Mesothelial cell of epicardium (in vitro differentiated cells): ENCODE measurements at regions not wholly inside any gene's neighbourhood (a gene's known extent, or its start where the extent isn't known, plus 50 kb on each side); places are given as distances from the start of the nearest gene placed in this dataset.
"Not testable (repeated sequence)": the region's sequence is repeated elsewhere in the genome, so short reads cannot be mapped to it uniquely, and the experiment has no call there.

ENCODE experiments used
- DNase-seq, 2 experiments: peaks; one replicate each; pipeline ENCODE4 v3.0.0; 2021; ENCODE audit warnings: low spot score in 2 of 2; ENCODE audit not compliant: unreplicated experiment in 2 of 2
- H3K27ac Mint-ChIP-seq: 2 replicates; pipeline ENCODE4 v1.8.0; 2021; ENCODE audit warnings: mixed read lengths
- H3K27me3 Mint-ChIP-seq: 2 replicates; pipeline ENCODE4 v1.8.0; 2021; ENCODE audit warnings: low read depth, mixed read lengths
- H3K36me3 Mint-ChIP-seq: 2 replicates; pipeline ENCODE4 v1.8.0; 2021; ENCODE audit warnings: mixed read lengths
- H3K4me1 Mint-ChIP-seq: 2 replicates; pipeline ENCODE4 v1.8.0; 2021; ENCODE audit warnings: mixed read lengths
- H3K4me3 Mint-ChIP-seq: 2 replicates; pipeline ENCODE4 v1.8.0; 2021; ENCODE audit warnings: mild to moderate bottlenecking, moderate library complexity, mixed read lengths
- H3K9me3 Mint-ChIP-seq: 2 replicates; pipeline ENCODE4 v1.8.0; 2021; ENCODE audit warnings: mixed read lengths
- CTCF ChIP-seq: fragments of 200-600 bp; sonication (generic); IDR thresholded peaks from one replicate; pipeline ENCODE4 v1.5.0; 2021; ENCODE audit warnings: antibody characterized with exemption; ENCODE audit not compliant: unreplicated experiment

GRCh38 chr7:116403265-116403664 is 96.3 kb upstream of the CAV2 start:
- Mint-ChIP-seq H3K9me3 (peaks cover 6% of the 10 kb centered on the region), H3K36me3 (no peaks in the 10 kb centered on the region), H3K27ac (no peak overlapping the region), H3K4me1 (peaks cover 17% of the 10 kb centered on the region), H3K27me3 (no peaks in the 10 kb centered on the region), H3K4me3 (no peak overlapping the region)
- no peak for DNase-seq
- TF ChIP-seq CTCF = no peak

- Mint-ChIP-seq H3K36me3 (no peaks in the 10 kb centered on the region), H3K4me1 (peaks cover 17% of the 10 kb centered on the region), H3K27ac (no peak overlapping the region), H3K27me3 (no peaks in the 10 kb centered on the region), H3K9me3 (no peaks in the 10 kb centered on the region), H3K4me3 (no peak overlapping the region)
- TF ChIP-seq CTCF = no peak
- DNase-seq = no peak
These were observed 95.1 kb upstream of the CAV2 start for GRCh38 chr7:116404389-116404788.

GRCh38 chr7:116405810-116406209 is 93.7 kb upstream of the CAV2 start:
- Mint-ChIP-seq H3K4me3 (no peak overlapping the region), H3K9me3 (peaks cover 4% of the 10 kb centered on the region), H3K27me3 (no peaks in the 10 kb centered on the region), H3K27ac (no peak overlapping the region), H3K36me3 (peaks cover 2% of the 10 kb centered on the region), H3K4me1 (peaks cover 5% of the 10 kb centered on the region)
- no peak for DNase-seq
- TF ChIP-seq CTCF = no peak

- no peak overlapping the region for H3K27ac Mint-ChIP-seq
- no peak for DNase-seq
- H3K27me3 Mint-ChIP-seq = no peaks in the 10 kb centered on the region
- no peak overlapping the region for H3K4me3 Mint-ChIP-seq
- peaks cover 2% of the 10 kb centered on the region for H3K36me3 Mint-ChIP-seq
- TF ChIP-seq CTCF = no peak
- H3K9me3 Mint-ChIP-seq = peaks cover 4% of the 10 kb centered on the region
- peaks cover 5% of the 10 kb centered on the region for H3K4me1 Mint-ChIP-seq
These were observed 92.4 kb upstream of the CAV2 start for GRCh38 chr7:116407165-116407564.

GRCh38 chr7:116408166-116408565 is 91.4 kb upstream of the CAV2 start:
- DNase-seq = no peak
- Mint-ChIP-seq H3K27me3 (no peaks in the 10 kb centered on the region), H3K9me3 (peaks cover 4% of the 10 kb centered on the region), H3K27ac (no peak overlapping the region), H3K4me3 (no peak overlapping the region), H3K36me3 (peaks cover 2% of the 10 kb centered on the region), H3K4me1 (peaks cover 4% of the 10 kb centered on the region)
- TF ChIP-seq CTCF = no peak

- H3K9me3 Mint-ChIP-seq, DNase-seq, H3K27me3 Mint-ChIP-seq, H3K4me1 Mint-ChIP-seq, H3K4me3 Mint-ChIP-seq, H3K27ac Mint-ChIP-seq, H3K36me3 Mint-ChIP-seq: not testable (repeated sequence)
These were observed 90.6 kb upstream of the CAV2 start for GRCh38 chr7:116408831-116409453.

- not testable (repeated sequence) for H3K9me3 Mint-ChIP-seq, H3K27me3 Mint-ChIP-seq, DNase-seq, H3K4me1 Mint-ChIP-seq, H3K27ac Mint-ChIP-seq, H3K36me3 Mint-ChIP-seq, H3K4me3 Mint-ChIP-seq
These were observed 88.8 kb upstream of the CAV2 start for GRCh38 chr7:116410694-116411093.
